ENCODE measurements at regions not wholly inside any gene's neighbourhood (a gene's known extent, or its start where the extent isn't known, plus 50 kb on each side); places are given as distances from the start of the nearest gene placed in this dataset.
"Not testable (repeated sequence)": the region's sequence is repeated elsewhere in the genome, so short reads cannot be mapped to it uniquely, and the experiment has no call there.

GRCh38 chr6:16040628-16040974 is 88.3 kb upstream of the MYLIP start:
- DNase-seq (ENCODE audit: low read depth in 2 of 2, low spot score in 1 of 2), result no peak

- not testable (repeated sequence) for DNase-seq (ENCODE audit: low read depth in 2 of 2, low spot score in 1 of 2)
Measured at GRCh38 chr6:16039892-16040627, 88.8 kb upstream of the MYLIP start.

GRCh38 chr6:16038938-16039337 is 89.9 kb upstream of the MYLIP start:
- DNase-seq (ENCODE audit: low read depth in 2 of 2, low spot score in 1 of 2), result no peak

- no peak for DNase-seq (ENCODE audit: low read depth in 2 of 2, low spot score in 1 of 2)
Measured at GRCh38 chr6:16035488-16036080, 93.3 kb upstream of the MYLIP start.

GRCh38 chr6:16033214-16033613 is 95.7 kb upstream of the MYLIP start:
- DNase-seq (ENCODE audit: low read depth in 2 of 2, low spot score in 1 of 2), result no peak

- DNase-seq (ENCODE audit: low read depth in 2 of 2, low spot score in 1 of 2), result no peak
Measured at GRCh38 chr6:16031278-16031981, 97.5 kb upstream of the MYLIP start.

DNA sequence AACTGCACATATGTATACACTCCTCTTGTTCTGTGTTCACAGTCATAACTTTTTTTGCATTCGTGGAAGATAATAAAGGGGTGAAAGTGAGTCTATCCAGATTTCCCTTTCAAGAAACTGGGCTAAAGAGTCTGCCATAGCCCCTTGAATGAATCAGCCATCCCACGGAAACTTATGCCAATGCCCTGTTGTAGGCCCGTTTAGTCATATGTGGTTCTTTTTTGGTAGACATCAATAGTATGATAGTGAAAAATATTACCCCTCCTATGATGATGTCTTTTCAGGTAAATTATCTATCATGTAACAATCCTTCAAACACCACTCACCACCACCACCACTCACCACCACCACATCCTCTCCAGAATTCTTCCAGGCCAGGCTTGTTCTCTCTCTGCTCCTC is 99.9 kb upstream of the MYLIP start:
- no peak for DNase-seq (ENCODE audit: low read depth in 2 of 2, low spot score in 1 of 2)

GRCh38 chr6:16020259-16020658 is 108.6 kb upstream of the MYLIP start:
- no peak for DNase-seq (ENCODE audit: low read depth in 2 of 2, low spot score in 1 of 2)

GRCh38 chr6:16019462-16019861 is 109.4 kb upstream of the MYLIP start:
- DNase-seq (ENCODE audit: low read depth in 2 of 2, low spot score in 1 of 2), result no peak

GRCh38 chr6:16018626-16019025 is 110.3 kb upstream of the MYLIP start:
- no peak for DNase-seq (ENCODE audit: low read depth in 2 of 2, low spot score in 1 of 2)

- DNase-seq (ENCODE audit: low read depth in 2 of 2, low spot score in 1 of 2), result not testable (repeated sequence)
Measured at GRCh38 chr6:16014325-16014724, 114.6 kb upstream of the MYLIP start.

GRCh38 chr6:16007146-16007545 is 121.7 kb upstream of the MYLIP start:
- DNase-seq (ENCODE audit: low read depth in 2 of 2, low spot score in 1 of 2), result no peak

DNA sequence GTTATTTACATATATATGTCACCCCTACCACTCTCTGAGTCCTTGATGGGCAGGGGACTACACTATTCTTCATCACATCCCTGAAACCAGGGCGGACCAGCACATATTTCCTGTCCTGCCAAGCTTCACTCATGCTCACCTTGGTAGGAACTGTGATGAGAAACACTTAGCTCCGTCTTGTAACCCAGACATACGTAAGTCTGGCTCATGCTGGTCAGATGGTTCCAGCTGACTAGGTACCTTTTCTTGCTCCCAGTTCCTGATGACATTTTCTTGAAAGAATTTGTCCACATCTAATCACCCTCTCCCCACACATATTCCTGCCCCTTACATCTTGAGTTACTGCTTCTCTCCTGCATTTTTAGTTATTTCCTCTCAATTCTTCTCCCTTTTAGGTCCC is 122.2 kb upstream of the MYLIP start:
- no peak for DNase-seq (ENCODE audit: low read depth in 2 of 2, low spot score in 1 of 2)

DNA sequence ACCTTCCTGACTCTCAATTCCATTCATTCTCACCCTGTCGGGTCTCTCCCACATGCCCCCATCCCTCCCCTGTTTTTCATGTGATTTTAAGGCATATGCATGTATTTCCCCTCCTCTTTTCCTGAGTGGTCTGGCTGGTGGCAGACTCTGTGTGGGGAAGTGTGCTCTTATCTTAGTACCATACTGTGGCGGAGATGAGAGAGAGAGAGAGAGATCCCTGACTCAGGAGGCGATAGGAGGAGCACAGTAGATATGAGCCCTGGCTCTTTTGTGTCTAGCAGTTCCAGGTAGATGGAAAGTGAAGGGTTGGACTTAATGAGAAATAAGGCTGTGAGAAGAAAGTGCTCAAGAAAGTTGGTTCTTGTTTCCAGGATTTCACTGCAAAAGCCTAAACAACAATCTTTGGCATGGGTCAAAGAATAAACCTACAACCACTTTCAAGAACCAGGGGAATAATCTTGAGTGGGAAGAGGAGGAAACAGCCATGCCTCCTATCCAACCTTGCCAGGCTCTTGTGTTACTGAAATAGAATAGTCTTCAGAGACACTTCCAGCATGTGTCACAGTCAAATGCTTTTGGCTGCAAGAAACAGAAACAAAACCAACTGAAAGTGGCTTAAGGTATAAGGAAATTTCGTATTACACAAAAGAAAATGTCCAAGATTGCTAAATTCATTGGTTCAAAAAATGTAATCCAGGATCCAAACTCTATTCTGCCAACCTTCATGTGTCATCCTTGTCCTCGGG is 123.8 kb upstream of the MYLIP start:
- DNase-seq (ENCODE audit: low read depth in 2 of 2, low spot score in 1 of 2), result no peak

DNA sequence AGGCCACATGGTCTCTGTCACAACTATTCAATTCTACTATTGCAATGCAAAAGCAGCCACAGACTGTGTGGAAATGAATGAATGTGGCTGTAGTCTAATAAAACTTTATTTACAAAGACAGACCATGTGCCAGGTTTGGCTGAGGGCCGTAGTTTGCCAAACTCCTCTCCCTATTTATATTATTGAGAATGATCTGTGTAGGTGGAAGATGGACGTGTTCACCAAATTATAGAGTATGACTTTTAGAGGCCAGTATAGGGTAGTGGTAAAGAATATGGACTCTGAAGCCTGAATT is 125.7 kb upstream of the MYLIP start:
- no peak for DNase-seq (ENCODE audit: low read depth in 2 of 2, low spot score in 1 of 2)

GRCh38 chr6:16002332-16003196 is 126.3 kb upstream of the MYLIP start:
- no peak for DNase-seq (ENCODE audit: low read depth in 2 of 2, low spot score in 1 of 2)

- no peak for DNase-seq (ENCODE audit: low read depth in 2 of 2, low spot score in 1 of 2)
Measured at GRCh38 chr6:16001158-16001557, 127.7 kb upstream of the MYLIP start.

DNA sequence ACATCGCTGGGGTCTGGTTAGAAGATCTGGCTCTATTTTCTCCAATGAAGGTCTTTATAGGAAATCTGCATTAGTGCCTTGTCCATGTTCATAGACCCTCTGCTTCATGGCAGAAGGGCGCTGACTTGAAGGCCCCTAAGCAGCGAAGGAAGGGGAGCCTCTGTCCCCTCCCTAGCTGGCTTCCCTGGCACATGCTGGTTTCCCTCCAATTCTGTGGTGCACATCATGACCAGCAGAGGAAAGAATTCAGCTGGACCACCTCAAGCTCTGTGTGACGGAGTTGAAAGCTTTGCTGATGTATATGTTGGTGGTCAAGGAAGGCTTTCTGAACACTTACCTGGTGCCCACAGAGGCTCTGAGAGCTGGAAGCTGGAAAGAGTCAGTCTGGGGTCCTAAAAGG is 129.7 kb upstream of the MYLIP start:
- no peak for DNase-seq (ENCODE audit: low read depth in 2 of 2, low spot score in 1 of 2)

- DNase-seq (ENCODE audit: low read depth in 2 of 2, low spot score in 1 of 2), result no peak
Measured at GRCh38 chr6:15997586-15998388, 131.1 kb upstream of the MYLIP start.

- no peak for DNase-seq (ENCODE audit: low read depth in 2 of 2, low spot score in 1 of 2)
Measured at GRCh38 chr6:15996030-15996429, 132.9 kb upstream of the MYLIP start.
